GM23338 (cell line): ENCODE measurements at regions not wholly inside any gene's neighbourhood (a gene's known extent, or its start where the extent isn't known, plus 50 kb on each side); places are given as distances from the start of the nearest gene placed in this dataset.

Experiments
- ATAC-seq: fragments of 200-7000 bp; cut with Tn5 transposase; 3 replicates; pipeline ENCODE4 v1.9.1; 2020
- DNase-seq: peaks from one replicate; pipeline ENCODE4 v3.0.0-alpha.2; 2015; ENCODE audit warnings: low spot score
- H2AFZ ChIP-seq: fragments of 200-600 bp; sonication (generic); 2 replicates; pipeline ENCODE4 v1.8.0; 2016; ENCODE audit warnings: antibody characterized with exemption, mild to moderate bottlenecking, moderate library complexity
- H3F3A ChIP-seq: fragments of 200-600 bp; sonication (generic); replicated peaks from 2 replicates; pipeline ENCODE4 v1.8.0; 2017; ENCODE audit warnings: antibody characterized with exemption, mixed run types, low read depth
- H3K27ac ChIP-seq: fragments of 200-600 bp; sonication (generic); 2 replicates; pipeline ENCODE4 v1.6.1; 2016; ENCODE audit warnings: low read depth
- H3K27me3 ChIP-seq: fragments of 200-600 bp; sonication (generic); 2 replicates; pipeline ENCODE4 v1.8.0; 2016; ENCODE audit warnings: mild to moderate bottlenecking, mixed run types, moderate library complexity; ENCODE audit not compliant: insufficient read depth
- H3K36me3 ChIP-seq: fragments of 200-600 bp; sonication (generic); 2 replicates; pipeline ENCODE4 v1.8.0; 2016; ENCODE audit warnings: mild to moderate bottlenecking; ENCODE audit not compliant: insufficient read depth
- H3K4me1 ChIP-seq: fragments of 200-600 bp; sonication (generic); 2 replicates; pipeline ENCODE4 v1.8.0; 2016; ENCODE audit warnings: mild to moderate bottlenecking, moderate library complexity; ENCODE audit not compliant: insufficient read depth
- H3K4me2 ChIP-seq: fragments of 200-600 bp; sonication (generic); 2 replicates; pipeline ENCODE4 v1.7.1; 2017; ENCODE audit warnings: mixed run types
- H3K4me3 ChIP-seq: fragments of 200-600 bp; sonication (generic); 2 replicates; pipeline ENCODE4 v1.6.1; 2016; ENCODE audit warnings: mixed run types
- H3K79me2 ChIP-seq: fragments of 200-600 bp; sonication (generic); replicated peaks from 2 replicates; pipeline ENCODE4 v1.8.0; 2017; ENCODE audit warnings: mild to moderate bottlenecking; ENCODE audit not compliant: insufficient read depth
- H3K9me2 ChIP-seq: fragments of 200-600 bp; sonication (generic); 2 replicates; pipeline ENCODE4 v1.8.0; 2017; ENCODE audit not compliant: insufficient read depth
- H4K20me1 ChIP-seq: fragments of 200-600 bp; sonication (generic); replicated peaks from 2 replicates; pipeline ENCODE4 v1.8.0; 2017; ENCODE audit warnings: mild to moderate bottlenecking; ENCODE audit not compliant: insufficient read depth
- H3K27ac Mint-ChIP-seq: 2 replicates; pipeline ENCODE4 v1.8.0; 2020; ENCODE audit warnings: inconsistent platforms, mild to moderate bottlenecking, moderate library complexity, mixed read lengths
- H3K27me3 Mint-ChIP-seq: 3 replicates; pipeline ENCODE4 v1.8.0; 2022; ENCODE audit warnings: low read depth, mild to moderate bottlenecking, moderate library complexity, mixed read lengths, inconsistent platforms; ENCODE audit not compliant: insufficient read depth, poor library complexity
- H3K36me3 Mint-ChIP-seq: 3 replicates; pipeline ENCODE4 v1.8.0; 2021; ENCODE audit warnings: low read depth, mild to moderate bottlenecking, inconsistent platforms, moderate library complexity, mixed read lengths
- H3K4me1 Mint-ChIP-seq: 3 replicates; pipeline ENCODE4 v1.8.0; 2020; ENCODE audit warnings: mild to moderate bottlenecking, inconsistent platforms, mixed read lengths
- H3K4me3 Mint-ChIP-seq: 3 replicates; pipeline ENCODE4 v1.8.0; 2021; ENCODE audit warnings: moderate library complexity, mild to moderate bottlenecking, inconsistent platforms, mixed read lengths
- H3K9me3 Mint-ChIP-seq: 3 replicates; pipeline ENCODE4 v1.8.0; 2020; ENCODE audit warnings: moderate library complexity, mild to moderate bottlenecking, inconsistent platforms, mixed read lengths
- CREB1 ChIP-seq: fragments of 250-450 bp; sonication (Bioruptor Pico); IDR thresholded peaks from 2 replicates; pipeline ENCODE4 v1.5.0; 2020; ENCODE audit warnings: low read depth, mild to moderate bottlenecking, moderate library complexity
- ETS1 ChIP-seq: IDR thresholded peaks from 2 replicates; pipeline ENCODE4 v1.6.1; 2016; ENCODE audit warnings: antibody characterized with exemption
- JUNB ChIP-seq: IDR thresholded peaks from one replicate; pipeline ENCODE4 v1.6.1; 2016; ENCODE audit warnings: antibody characterized with exemption; ENCODE audit not compliant: unreplicated experiment
- NANOG ChIP-seq: IDR thresholded peaks from 2 replicates; pipeline ENCODE4 v1.6.1; 2016; ENCODE audit warnings: antibody characterized with exemption, borderline replicate concordance
- REST ChIP-seq: IDR thresholded peaks from one replicate; pipeline ENCODE4 v1.6.1; 2018; ENCODE audit warnings: antibody characterized with exemption; ENCODE audit not compliant: unreplicated experiment
- STAT1 ChIP-seq: IDR thresholded peaks from one replicate; pipeline ENCODE4 v1.6.1; 2016; ENCODE audit warnings: antibody characterized with exemption; ENCODE audit not compliant: unreplicated experiment
- ZNF331 ChIP-seq: fragments of 250-450 bp; sonication (Bioruptor Pico); IDR thresholded peaks from 2 replicates; pipeline ENCODE4 v1.5.0; 2020; ENCODE audit warnings: low read depth, mild to moderate bottlenecking, moderate library complexity

- H3K27me3 Mint-ChIP-seq = peaks cover 3% of the 10 kb centered on the region
- no peak overlapping the region for H3K27ac ChIP-seq
- no peaks in the 10 kb centered on the region for H3K4me1 Mint-ChIP-seq
- peaks cover 5% of the 10 kb centered on the region; the same call in 1 of the 2 replicates for H3K9me2 ChIP-seq
- H4K20me1 ChIP-seq = no peaks in the 10 kb centered on the region
- H3K27me3 ChIP-seq = no peaks in the 10 kb centered on the region
- H3K4me3 ChIP-seq = no peak overlapping the region
- H3K79me2 ChIP-seq = no peaks in the 10 kb centered on the region
- no peaks in the 10 kb centered on the region for H3K36me3 ChIP-seq
- DNase-seq = no peak
- peaks cover 5% of the 10 kb centered on the region; the same call in 2 of the 3 replicates for H3K36me3 Mint-ChIP-seq
- H3K4me3 Mint-ChIP-seq = no peak overlapping the region
- no peak for TF ChIP-seq ETS1
- no peak for TF ChIP-seq ZNF331 (CRISPR knock-in tag)
- no peak for TF ChIP-seq NANOG
- TF ChIP-seq REST = no peak
- H3K9me3 Mint-ChIP-seq = peaks cover 16% of the 10 kb centered on the region; the same call in 2 of the 3 replicates
- no peaks in the 10 kb centered on the region for H3F3A ChIP-seq
- H3K27ac Mint-ChIP-seq = no peak overlapping the region
- H2AFZ ChIP-seq = no peak overlapping the region
- ATAC-seq = no peak
- no peak overlapping the region for H3K4me2 ChIP-seq
- no peaks in the 10 kb centered on the region for H3K4me1 ChIP-seq
Measured at GRCh38 chr1:198014355-198014754, 97.2 kb downstream of the LHX9 start.

- DNase-seq (no peak), ATAC-seq (no peak)
- peaks cover 7% of the 10 kb centered on the region; the same call in 2 of the 3 replicates for H3K9me3 Mint-ChIP-seq
- no peak overlapping the region for H3K4me2 ChIP-seq
- H3F3A ChIP-seq = no peaks in the 10 kb centered on the region
- H3K36me3 ChIP-seq = no peaks in the 10 kb centered on the region
- H3K4me1 ChIP-seq = no peaks in the 10 kb centered on the region
- H3K4me3 Mint-ChIP-seq = no peak overlapping the region
- no peak overlapping the region for H3K27ac ChIP-seq
- no peaks in the 10 kb centered on the region for H3K27me3 ChIP-seq
- H3K4me3 ChIP-seq = no peak overlapping the region
- no peaks in the 10 kb centered on the region for H3K4me1 Mint-ChIP-seq
- H4K20me1 ChIP-seq = no peaks in the 10 kb centered on the region
- no peak overlapping the region for H3K27ac Mint-ChIP-seq
- H3K79me2 ChIP-seq = no peaks in the 10 kb centered on the region
- no peak overlapping the region for H2AFZ ChIP-seq
- H3K36me3 Mint-ChIP-seq = peaks cover 5% of the 10 kb centered on the region; the same call in 2 of the 3 replicates
- H3K27me3 Mint-ChIP-seq = peaks cover 3% of the 10 kb centered on the region
- peaks cover 5% of the 10 kb centered on the region; the same call in 1 of the 2 replicates for H3K9me2 ChIP-seq
- TF ChIP-seq REST (no peak), CREB1 (no peak), STAT1 (no peak), JUNB (no peak)
Measured at GRCh38 chr1:198015309-198015708, 98.1 kb downstream of the LHX9 start.
